Liver (tissue), 8 donors: ENCODE measurements at regions not wholly inside any gene's neighbourhood (a gene's known extent, or its start where the extent isn't known, plus 50 kb on each side); places are given as distances from the start of the nearest gene placed in this dataset.

ENCODE experiments used
- DNase-seq: peaks from one replicate; pipeline ENCODE4 v3.0.0-alpha.2; 2017; ENCODE audit warnings: low spot score
- H3K27ac ChIP-seq, 2 donors: one replicate each; pipeline ENCODE4 v1.7.0; 2013; ENCODE audit warnings: inconsistent platforms in 2 of 2, low read length in 2 of 2, control low read depth in 1 of 2, low read depth in 1 of 2, mild to moderate bottlenecking in 1 of 2
- H3K27me3 ChIP-seq, 4 donors: one replicate each; pipeline versions ENCODE4 v1.6.1 to v1.7.0; 2013; ENCODE audit warnings: low read length in 3 of 4, inconsistent platforms in 1 of 4, mild to moderate bottlenecking in 1 of 4, moderate library complexity in 1 of 4; ENCODE audit not compliant: control insufficient read depth in 4 of 4, insufficient read depth in 4 of 4
- H3K36me3 ChIP-seq, 4 donors: one replicate each; pipeline versions ENCODE4 v1.6.1 to v1.7.0; 2013; ENCODE audit warnings: low read length in 3 of 4, mild to moderate bottlenecking in 3 of 4, low read depth in 1 of 4, moderate library complexity in 1 of 4; ENCODE audit not compliant: control insufficient read depth in 4 of 4, insufficient read depth in 3 of 4
- H3K4me1 ChIP-seq, 4 donors: one replicate each; pipeline versions ENCODE4 v1.6.1 to v1.7.0; 2013; ENCODE audit warnings: low read length in 3 of 4, mild to moderate bottlenecking in 3 of 4, moderate library complexity in 1 of 4; ENCODE audit not compliant: control insufficient read depth in 4 of 4, insufficient read depth in 4 of 4
- H3K4me3 ChIP-seq, 3 donors: one replicate each; pipeline versions ENCODE4 v1.6.1 to v1.7.0; 2013; ENCODE audit warnings: low read length in 3 of 3, control low read depth in 1 of 3, low read depth in 1 of 3, mild to moderate bottlenecking in 1 of 3
- H3K9ac ChIP-seq, 2 donors: one replicate each; pipeline ENCODE4 v1.7.0; 2013; ENCODE audit warnings: low read length in 2 of 2, mild to moderate bottlenecking in 2 of 2, moderate library complexity in 2 of 2, control low read depth in 1 of 2, low read depth in 1 of 2
- H3K9me3 ChIP-seq, 4 donors: one replicate each; pipeline versions ENCODE4 v1.6.1 to v1.7.0; 2013; ENCODE audit warnings: low read length in 3 of 4; ENCODE audit not compliant: control insufficient read depth in 4 of 4
- EGR1 ChIP-seq, 2 donors: IDR thresholded peaks; 2 replicates each; pipeline ENCODE4 v1.6.1; 2016 to 2018; ENCODE audit warnings: antibody characterized with exemption in 2 of 2, low read depth in 2 of 2
- FOXA1 ChIP-seq: IDR thresholded peaks from 2 replicates; pipeline ENCODE4 v1.6.1; 2016; ENCODE audit warnings: antibody characterized with exemption
- GABPA ChIP-seq, 2 donors: IDR thresholded peaks in 1 of 2; conservative IDR thresholded peaks in 1 of 2; 2 replicates each; pipeline ENCODE4 v1.6.1; 2016; ENCODE audit warnings: antibody characterized with exemption in 2 of 2, mild to moderate bottlenecking in 1 of 2, moderate library complexity in 1 of 2
- HNF4A ChIP-seq, 2 donors: conservative IDR thresholded peaks; 2 replicates each; pipeline ENCODE4 v1.6.1; 2016; ENCODE audit warnings: antibody characterized with exemption in 2 of 2, mild to moderate bottlenecking in 2 of 2
- HNF4G ChIP-seq: IDR thresholded peaks from 2 replicates; pipeline ENCODE4 v1.6.1; 2016; ENCODE audit warnings: antibody characterized with exemption
- JUND ChIP-seq, 2 donors: IDR thresholded peaks; 2 replicates each; pipeline ENCODE4 v1.6.1; 2016; ENCODE audit warnings: antibody characterized with exemption in 2 of 2
- MAX ChIP-seq: IDR thresholded peaks from 2 replicates; pipeline ENCODE4 v1.6.1; 2016; ENCODE audit warnings: antibody characterized with exemption
- NR2F2 ChIP-seq: IDR thresholded peaks from 2 replicates; pipeline ENCODE4 v1.6.1; 2016; ENCODE audit warnings: antibody characterized with exemption
- RAD21 ChIP-seq, 2 donors: IDR thresholded peaks; 2 replicates each; pipeline ENCODE4 v1.6.1; 2016; ENCODE audit warnings: antibody characterized with exemption in 2 of 2, mild to moderate bottlenecking in 2 of 2
- SP1 ChIP-seq: IDR thresholded peaks from 2 replicates; pipeline ENCODE4 v1.6.1; 2018; ENCODE audit warnings: antibody characterized with exemption, mild to moderate bottlenecking
- TAF1 ChIP-seq: conservative IDR thresholded peaks from 2 replicates; pipeline ENCODE4 v1.6.1; 2016; ENCODE audit warnings: antibody characterized with exemption, mild to moderate bottlenecking
- YY1 ChIP-seq: IDR thresholded peaks from 2 replicates; pipeline ENCODE4 v1.6.1; 2016; ENCODE audit warnings: antibody characterized with exemption, mild to moderate bottlenecking
- WGBS: extraction: QIAGEN DNeasy Blood & Tissue Kit; methylation state at CpG from one replicate; pipeline ENCODE4 v1.1.7; 2013; 5-methylcytosine and 5-hydroxymethylcytosine counted together
- TF ChIP-seq, protein P1 (sequence below): IDR thresholded peaks from 2 replicates; pipeline ENCODE4 v1.6.1; 2016; ENCODE audit warnings: antibody characterized with exemption, mild to moderate bottlenecking
- TF ChIP-seq, protein P2 (sequence below): fragments of 150-350 bp; IDR thresholded peaks from 2 replicates; pipeline ENCODE4 v1.5.1; 2017; ENCODE audit warnings: improper control_type of control experiment, low read depth, low read length; ENCODE audit not compliant: missing input control
- TF ChIP-seq, protein P3 (sequence below): IDR thresholded peaks from 2 replicates; pipeline ENCODE4 v1.6.1; 2016; ENCODE audit warnings: antibody characterized with exemption
- donor health status: healthy.
- donor health status: healthy.
- donor health status: healthy.
- donor health status: healthy.
- donor health status: healthy.

DNA sequence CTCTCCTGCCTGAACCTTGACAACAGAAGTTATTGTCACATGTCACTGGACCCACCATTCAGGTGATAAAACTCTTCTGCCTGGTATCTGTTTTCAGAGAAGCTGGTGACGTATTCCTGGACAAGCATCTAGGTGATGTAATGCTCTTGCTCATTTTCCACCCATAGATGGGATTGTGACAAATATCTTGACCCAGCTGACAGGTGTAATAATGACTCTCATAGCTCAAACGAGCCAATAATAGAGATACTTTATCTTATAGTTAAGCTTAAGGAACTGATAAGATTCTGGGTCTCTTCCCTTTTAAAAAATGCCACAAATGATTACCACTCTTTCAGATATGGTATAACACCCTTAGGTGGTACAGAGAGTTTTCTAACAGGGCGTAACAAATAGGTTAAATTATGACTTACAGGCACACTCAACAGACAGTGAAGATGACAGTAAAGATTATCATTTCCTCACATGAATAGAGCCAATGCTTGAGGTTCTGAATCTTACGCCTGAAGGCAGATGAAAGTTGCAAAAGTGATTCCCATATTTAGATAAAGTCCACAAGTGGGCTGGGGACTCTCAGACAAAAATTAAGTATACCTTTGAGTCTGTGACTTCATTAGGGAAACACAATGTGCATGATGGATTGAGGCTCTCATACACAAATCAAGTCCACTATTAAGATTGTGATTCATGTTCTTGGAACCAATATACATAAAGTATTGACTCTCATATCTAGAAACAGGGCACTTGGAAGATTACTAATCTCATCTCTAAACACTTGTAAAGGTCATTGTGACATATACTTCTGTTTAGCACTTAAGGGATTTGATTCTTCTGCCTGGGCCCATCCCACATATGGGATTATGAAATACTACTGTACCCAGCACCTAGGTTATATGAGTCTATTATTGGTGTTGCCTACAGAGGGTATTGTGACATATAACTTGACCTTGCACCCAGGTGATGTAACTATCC, 326.0 kb downstream of the RPS4Y2 start:
- Histone ChIP-seq H3K4me3 (no peak overlapping the region), H3K27me3 (no peaks in the 10 kb centered on the region), H3K9me3 (no peaks in the 10 kb centered on the region), H3K27ac (no peak overlapping the region), H3K4me1 (no peaks in the 10 kb centered on the region), H3K9ac (no peak overlapping the region), H3K36me3 (no peaks in the 10 kb centered on the region)
- WGBS: 68% methylated on average over 4 of the region's 4 CpGs
- no peak for TF ChIP-seq MAX
- TF ChIP-seq, protein P1, sequence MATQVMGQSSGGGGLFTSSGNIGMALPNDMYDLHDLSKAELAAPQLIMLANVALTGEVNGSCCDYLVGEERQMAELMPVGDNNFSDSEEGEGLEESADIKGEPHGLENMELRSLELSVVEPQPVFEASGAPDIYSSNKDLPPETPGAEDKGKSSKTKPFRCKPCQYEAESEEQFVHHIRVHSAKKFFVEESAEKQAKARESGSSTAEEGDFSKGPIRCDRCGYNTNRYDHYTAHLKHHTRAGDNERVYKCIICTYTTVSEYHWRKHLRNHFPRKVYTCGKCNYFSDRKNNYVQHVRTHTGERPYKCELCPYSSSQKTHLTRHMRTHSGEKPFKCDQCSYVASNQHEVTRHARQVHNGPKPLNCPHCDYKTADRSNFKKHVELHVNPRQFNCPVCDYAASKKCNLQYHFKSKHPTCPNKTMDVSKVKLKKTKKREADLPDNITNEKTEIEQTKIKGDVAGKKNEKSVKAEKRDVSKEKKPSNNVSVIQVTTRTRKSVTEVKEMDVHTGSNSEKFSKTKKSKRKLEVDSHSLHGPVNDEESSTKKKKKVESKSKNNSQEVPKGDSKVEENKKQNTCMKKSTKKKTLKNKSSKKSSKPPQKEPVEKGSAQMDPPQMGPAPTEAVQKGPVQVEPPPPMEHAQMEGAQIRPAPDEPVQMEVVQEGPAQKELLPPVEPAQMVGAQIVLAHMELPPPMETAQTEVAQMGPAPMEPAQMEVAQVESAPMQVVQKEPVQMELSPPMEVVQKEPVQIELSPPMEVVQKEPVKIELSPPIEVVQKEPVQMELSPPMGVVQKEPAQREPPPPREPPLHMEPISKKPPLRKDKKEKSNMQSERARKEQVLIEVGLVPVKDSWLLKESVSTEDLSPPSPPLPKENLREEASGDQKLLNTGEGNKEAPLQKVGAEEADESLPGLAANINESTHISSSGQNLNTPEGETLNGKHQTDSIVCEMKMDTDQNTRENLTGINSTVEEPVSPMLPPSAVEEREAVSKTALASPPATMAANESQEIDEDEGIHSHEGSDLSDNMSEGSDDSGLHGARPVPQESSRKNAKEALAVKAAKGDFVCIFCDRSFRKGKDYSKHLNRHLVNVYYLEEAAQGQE: no peak
- TF ChIP-seq JUND (IDR thresholded peaks at IDR 0.05): no peak
- TF ChIP-seq TAF1: no peak
- TF ChIP-seq RAD21 (IDR thresholded peaks at IDR 0.05): no peak
- no peak for TF ChIP-seq NR2F2
- no peak for TF ChIP-seq EGR1 (IDR thresholded peaks at IDR 0.05; ENCODE audit: low read depth in 2 of 2)
- TF ChIP-seq GABPA (IDR thresholded peaks at IDR 0.05 in 1 of 2, conservative IDR thresholded peaks at IDR 0.05 in 1 of 2): no peak
- TF ChIP-seq YY1: no peak
- TF ChIP-seq, protein P2, sequence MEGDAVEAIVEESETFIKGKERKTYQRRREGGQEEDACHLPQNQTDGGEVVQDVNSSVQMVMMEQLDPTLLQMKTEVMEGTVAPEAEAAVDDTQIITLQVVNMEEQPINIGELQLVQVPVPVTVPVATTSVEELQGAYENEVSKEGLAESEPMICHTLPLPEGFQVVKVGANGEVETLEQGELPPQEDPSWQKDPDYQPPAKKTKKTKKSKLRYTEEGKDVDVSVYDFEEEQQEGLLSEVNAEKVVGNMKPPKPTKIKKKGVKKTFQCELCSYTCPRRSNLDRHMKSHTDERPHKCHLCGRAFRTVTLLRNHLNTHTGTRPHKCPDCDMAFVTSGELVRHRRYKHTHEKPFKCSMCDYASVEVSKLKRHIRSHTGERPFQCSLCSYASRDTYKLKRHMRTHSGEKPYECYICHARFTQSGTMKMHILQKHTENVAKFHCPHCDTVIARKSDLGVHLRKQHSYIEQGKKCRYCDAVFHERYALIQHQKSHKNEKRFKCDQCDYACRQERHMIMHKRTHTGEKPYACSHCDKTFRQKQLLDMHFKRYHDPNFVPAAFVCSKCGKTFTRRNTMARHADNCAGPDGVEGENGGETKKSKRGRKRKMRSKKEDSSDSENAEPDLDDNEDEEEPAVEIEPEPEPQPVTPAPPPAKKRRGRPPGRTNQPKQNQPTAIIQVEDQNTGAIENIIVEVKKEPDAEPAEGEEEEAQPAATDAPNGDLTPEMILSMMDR: no peak
- no peak for TF ChIP-seq HNF4A (conservative IDR thresholded peaks at IDR 0.05)
- TF ChIP-seq HNF4G: no peak
- TF ChIP-seq, protein P3, sequence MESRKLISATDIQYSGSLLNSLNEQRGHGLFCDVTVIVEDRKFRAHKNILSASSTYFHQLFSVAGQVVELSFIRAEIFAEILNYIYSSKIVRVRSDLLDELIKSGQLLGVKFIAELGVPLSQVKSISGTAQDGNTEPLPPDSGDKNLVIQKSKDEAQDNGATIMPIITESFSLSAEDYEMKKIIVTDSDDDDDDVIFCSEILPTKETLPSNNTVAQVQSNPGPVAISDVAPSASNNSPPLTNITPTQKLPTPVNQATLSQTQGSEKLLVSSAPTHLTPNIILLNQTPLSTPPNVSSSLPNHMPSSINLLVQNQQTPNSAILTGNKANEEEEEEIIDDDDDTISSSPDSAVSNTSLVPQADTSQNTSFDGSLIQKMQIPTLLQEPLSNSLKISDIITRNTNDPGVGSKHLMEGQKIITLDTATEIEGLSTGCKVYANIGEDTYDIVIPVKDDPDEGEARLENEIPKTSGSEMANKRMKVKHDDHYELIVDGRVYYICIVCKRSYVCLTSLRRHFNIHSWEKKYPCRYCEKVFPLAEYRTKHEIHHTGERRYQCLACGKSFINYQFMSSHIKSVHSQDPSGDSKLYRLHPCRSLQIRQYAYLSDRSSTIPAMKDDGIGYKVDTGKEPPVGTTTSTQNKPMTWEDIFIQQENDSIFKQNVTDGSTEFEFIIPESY: no peak
- TF ChIP-seq FOXA1: no peak
- DNase-seq: no peak

DNA sequence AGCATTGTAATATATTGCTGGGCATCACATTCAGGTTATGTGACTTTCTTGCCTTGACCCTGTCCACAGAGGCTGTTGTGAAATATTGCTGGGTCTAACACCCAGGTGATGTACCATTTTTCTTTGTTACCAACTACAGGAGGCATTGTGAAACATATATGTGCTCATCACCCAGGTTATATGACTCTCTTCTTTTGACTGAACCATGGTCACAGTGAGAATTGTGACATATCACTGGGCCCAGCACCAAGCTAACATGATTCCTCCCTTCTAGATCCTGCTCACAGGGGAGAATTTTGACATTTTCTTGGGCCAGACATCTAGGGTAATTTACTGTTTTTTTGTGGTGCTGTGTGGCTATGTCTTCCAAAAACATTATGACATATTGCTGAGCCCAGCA, 326.7 kb downstream of the RPS4Y2 start:
- Histone ChIP-seq H3K9me3 (peaks cover 0 to 6% (median 0%) of the 10 kb centered on the region in 4 donors), H3K4me3 (no peak overlapping the region), H3K27ac (no peak overlapping the region), H3K9ac (no peak overlapping the region), H3K36me3 (no peaks in the 10 kb centered on the region), H3K4me1 (no peaks in the 10 kb centered on the region), H3K27me3 (no peaks in the 10 kb centered on the region)
- DNase-seq: no peak
- TF ChIP-seq NR2F2 (no peak), HNF4A (conservative IDR thresholded peaks at IDR 0.05) (no peak), TAF1 (no peak), SP1 (no peak), YY1 (no peak), MAX (no peak), GABPA (IDR thresholded peaks at IDR 0.05 in 1 of 2, conservative IDR thresholded peaks at IDR 0.05 in 1 of 2) (no peak), HNF4G (no peak)
- TF ChIP-seq, protein P1: no peak
- TF ChIP-seq, protein P3: no peak
